ENCODE measurements at regions not wholly inside any gene's neighbourhood (a gene's known extent, or its start where the extent isn't known, plus 50 kb on each side); places are given as distances from the start of the nearest gene placed in this dataset.

DNA sequence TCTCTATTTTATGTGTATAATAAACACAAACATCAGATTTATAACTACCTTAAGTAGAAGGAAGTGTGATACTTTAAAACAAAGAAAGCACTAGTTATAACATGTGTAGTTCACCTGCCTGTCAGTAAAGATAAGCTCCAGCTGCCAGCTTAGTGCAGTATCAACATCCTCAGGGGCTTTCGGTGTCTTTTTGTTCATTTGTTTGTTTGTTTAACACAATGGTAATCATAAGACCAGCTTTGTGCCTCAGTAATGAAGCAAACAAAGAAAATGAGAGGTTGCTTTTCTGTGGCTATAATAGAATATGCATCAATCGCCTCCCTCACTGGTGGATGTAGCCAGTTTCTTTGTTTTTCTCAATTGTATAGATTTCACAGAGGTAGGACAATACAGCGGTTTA is 1499.0 kb upstream of the TMEFF2 start:
- TF ChIP-seq CTCF (IDR thresholded peaks at IDR 0.05) (no peak), POLR2A (IDR thresholded peaks at IDR 0.05) (no peak)
